Right lobe of liver (tissue), 6 donors: ENCODE measurements at regions not wholly inside any gene's neighbourhood (a gene's known extent, or its start where the extent isn't known, plus 50 kb on each side); places are given as distances from the start of the nearest gene placed in this dataset.
"Not testable (repeated sequence)": the region's sequence is repeated elsewhere in the genome, so short reads cannot be mapped to it uniquely, and the experiment has no call there.

Experiments
- ATAC-seq, 4 donors: fragments of 200-7000 bp; cut with Tn5 transposase; one replicate each; pipeline ENCODE4 v1.9.1; 2020; ENCODE audit warnings: mild to moderate bottlenecking in 4 of 4, moderate library complexity in 4 of 4
- DNase-seq, 3 donors: peaks; one replicate each; pipeline ENCODE4 v3.0.0-alpha.2; 2020
- H3K27ac ChIP-seq, 3 donors: fragments of 200-600 bp; one replicate each; pipeline ENCODE4 v1.8.0; 2022
- H3K27me3 ChIP-seq, 2 donors: fragments of 200-600 bp; one replicate each; pipeline ENCODE4 v1.8.0; 2022
- H3K36me3 ChIP-seq, 4 donors: fragments of 200-600 bp; sonication (generic) in 1 of 4; one replicate each; pipeline versions ENCODE4 v1.5.1 to v1.8.0; 2017 to 2022; ENCODE audit warnings: control low read depth in 1 of 4
- H3K4me1 ChIP-seq, 4 donors: fragments of 200-600 bp; sonication (generic) in 1 of 4; one replicate each; pipeline versions ENCODE4 v1.5.1 to v1.8.0; 2017 to 2022; ENCODE audit warnings: control low read depth in 1 of 4
- H3K4me3 ChIP-seq, 3 donors: fragments of 200-600 bp; one replicate each; pipeline ENCODE4 v1.8.0; 2022
- H3K9me3 ChIP-seq, 4 donors: fragments of 200-600 bp; sonication (generic) in 1 of 4; one replicate each; pipeline versions ENCODE4 v1.5.1 to v1.8.0; 2017 to 2022; ENCODE audit warnings: control low read depth in 1 of 4
- CTCF ChIP-seq, 4 donors: fragments of 200-600 bp in 3 of 4; fragments of 450-650 bp in 1 of 4; IDR thresholded peaks; one replicate each; pipeline versions ENCODE4 v1.5.1 to v1.8.0; 2016 to 2022; ENCODE audit warnings: antibody characterized with exemption in 4 of 4, mild to moderate bottlenecking in 2 of 4
- POLR2A ChIP-seq: fragments of 450-650 bp; IDR thresholded peaks from one replicate; pipeline ENCODE4 v1.6.1; 2017; ENCODE audit warnings: antibody characterized with exemption, mild to moderate bottlenecking
- WGBS: methylation state at CpG from one replicate; pipeline ENCODE4 v1.1.6; 2018; ENCODE audit warnings: low coverage, low lambda C conversion rate; ENCODE audit not compliant: insufficient coverage; ENCODE audit errors: missing lambda C conversion rate; 5-methylcytosine and 5-hydroxymethylcytosine counted together
- intact Hi-C, 2 donors: fragments of 100-400 bp; cut with DNase I; formaldehyde crosslinking; loops; one replicate each; pipeline versions ENCODE4 v1.11.2 to v1.14.1; 2022
- donor health status: DM: no; HTN: yes; CAD: no.
- donor health status: DM: no; HTN: no; CAD: no.
- donor health status: DM: no; HTN: no; CAD: no.
- donor health status: DM: no; HTN: yes; CAD: no.
- donor health status: DM: no; HTN: yes; CAD: no.

GRCh38 chr6:26937258-26937657 lies 277.7 kb upstream of the ZNF322 start:
- H3K27me3 ChIP-seq, H3K9me3 ChIP-seq, intact Hi-C loops, H3K27ac ChIP-seq, ATAC-seq, DNase-seq, H3K4me1 ChIP-seq, H3K4me3 ChIP-seq, H3K36me3 ChIP-seq: not testable (repeated sequence)
- WGBS: 80% methylated on average over 1 of the region's 1 CpG

GRCh38 chr6:26951211-26951610 lies 291.7 kb upstream of the ZNF322 start:
- H3K27ac ChIP-seq, H3K27me3 ChIP-seq, DNase-seq, H3K36me3 ChIP-seq, ATAC-seq, intact Hi-C loops, H3K4me3 ChIP-seq, H3K9me3 ChIP-seq, H3K4me1 ChIP-seq: not testable (repeated sequence)
- WGBS: 87% methylated on average over 3 of the region's 3 CpGs

GRCh38 chr6:26956078-26956600 lies 291.4 kb upstream of the PRSS16 start:
- DNase-seq: peak; percentile 32 to 73 (median 66)
- H3K4me1 ChIP-seq, intact Hi-C loops, H3K36me3 ChIP-seq, H3K9me3 ChIP-seq, H3K27me3 ChIP-seq: not testable (repeated sequence)
- Histone ChIP-seq H3K27ac (peak overlapping the region; percentile 87 to 97 (median 95)), H3K4me3 (peak overlapping the region; percentile 53 to 66 (median 58))
- peak in 2 of 4 donors; percentile 16 to 47 for ATAC-seq
- peak; percentile 8 for TF ChIP-seq POLR2A
- 0% methylated on average over 4 of the region's 20 CpGs for WGBS

GRCh38 chr6:26956601-26957184 lies 290.8 kb upstream of the PRSS16 start:
- WGBS: under 1% methylated on average over 9 of the region's 54 CpGs
- H3K4me3 ChIP-seq: peak overlapping the region; percentile 53 to 66 (median 58)
- ATAC-seq: peak; percentile 55 to 88 (median 68)
- H3K27ac ChIP-seq: peak overlapping the region; percentile 87 to 97 (median 95)
- H3K36me3 ChIP-seq, H3K4me1 ChIP-seq, H3K9me3 ChIP-seq, intact Hi-C loops, H3K27me3 ChIP-seq: not testable (repeated sequence)
- DNase-seq: peak; percentile 87 to 90 (median 89)
- peak; percentile 69 for TF ChIP-seq POLR2A
- TF ChIP-seq CTCF (IDR thresholded peaks at IDR 0.05): peak; percentile 53 to 76 (median 57)

- intact Hi-C loops, H3K9me3 ChIP-seq, H3K27me3 ChIP-seq, H3K36me3 ChIP-seq, H3K4me1 ChIP-seq: not testable (repeated sequence)
- peak; percentile 48 to 68 (median 59) for DNase-seq
- Histone ChIP-seq H3K4me3 (peak overlapping the region; percentile 53 to 66 (median 58)), H3K27ac (peak overlapping the region; percentile 87 to 97 (median 95))
- whole genome bisulfite sequencing: 46% methylated on average over 6 of the region's 6 CpGs
- ATAC-seq: peak in 1 of 4 donors; percentile 29
Measured at GRCh38 chr6:26957399-26958127, 289.9 kb upstream of the PRSS16 start.

GRCh38 chr6:26961236-26961635 lies 286.3 kb upstream of the PRSS16 start:
- H3K27ac ChIP-seq, DNase-seq, ATAC-seq, H3K4me1 ChIP-seq, H3K9me3 ChIP-seq, H3K4me3 ChIP-seq, H3K27me3 ChIP-seq, H3K36me3 ChIP-seq, intact Hi-C loops: not testable (repeated sequence)

- ATAC-seq (no peak), DNase-seq (no peak)
- no peak for TF ChIP-seq CTCF (IDR thresholded peaks at IDR 0.05)
- TF ChIP-seq POLR2A: no peak
Measured at GRCh38 chr6:27002447-27002846, 245.1 kb upstream of the PRSS16 start.

More at GRCh38 chr6:27002447-27002846, 245.1 kb upstream of the PRSS16 start:
- H3K4me3 ChIP-seq: no peak overlapping the region
- H3K27me3 ChIP-seq: no peaks in the 10 kb centered on the region
- no peaks in the 10 kb centered on the region for H3K4me1 ChIP-seq
- H3K36me3 ChIP-seq: no peaks in the 10 kb centered on the region
- WGBS: 92% methylated on average over 15 of the region's 15 CpGs
- H3K9me3 ChIP-seq: no peaks in the 10 kb centered on the region
- no peak overlapping the region for H3K27ac ChIP-seq
- intact Hi-C loops: no loop called here
